SK-MEL-5 (cell line): ENCODE measurements at regions not wholly inside any gene's neighbourhood (a gene's known extent, or its start where the extent isn't known, plus 50 kb on each side); places are given as distances from the start of the nearest gene placed in this dataset.

Experiments
- DNase-seq: peaks from one replicate; pipeline ENCODE4 v3.0.0-alpha.2; 2016; ENCODE audit warnings: low read depth, low spot score
- in situ Hi-C: cut with HindIII; loops from 2 replicates; pipeline ENCODE4 v1.10.0; 2016; ENCODE audit warnings: low sequenced_read_pairs, high pct_unique_total_duplicates, low pct_unique_long_range_greater_than_20kb

- DNase-seq = no peak
- in situ Hi-C loops = no loop called here
These were observed 64.3 kb upstream of the CDKN3 start for GRCh38 chr14:54332490-54332889.

- no peak for DNase-seq
These were observed 63.3 kb upstream of the CDKN3 start for GRCh38 chr14:54333511-54333910.

GRCh38 chr14:54335569-54336155 lies 61.1 kb upstream of the CDKN3 start:
- in situ Hi-C loops = no loop called here
- no peak for DNase-seq

More at GRCh38 chr14:54333511-54333910, 63.3 kb upstream of the CDKN3 start:
- in situ Hi-C loops = no loop called here

- no peak for DNase-seq
- in situ Hi-C loops = no loop called here
These were observed 59.5 kb upstream of the CDKN3 start for GRCh38 chr14:54337314-54337713.

DNA sequence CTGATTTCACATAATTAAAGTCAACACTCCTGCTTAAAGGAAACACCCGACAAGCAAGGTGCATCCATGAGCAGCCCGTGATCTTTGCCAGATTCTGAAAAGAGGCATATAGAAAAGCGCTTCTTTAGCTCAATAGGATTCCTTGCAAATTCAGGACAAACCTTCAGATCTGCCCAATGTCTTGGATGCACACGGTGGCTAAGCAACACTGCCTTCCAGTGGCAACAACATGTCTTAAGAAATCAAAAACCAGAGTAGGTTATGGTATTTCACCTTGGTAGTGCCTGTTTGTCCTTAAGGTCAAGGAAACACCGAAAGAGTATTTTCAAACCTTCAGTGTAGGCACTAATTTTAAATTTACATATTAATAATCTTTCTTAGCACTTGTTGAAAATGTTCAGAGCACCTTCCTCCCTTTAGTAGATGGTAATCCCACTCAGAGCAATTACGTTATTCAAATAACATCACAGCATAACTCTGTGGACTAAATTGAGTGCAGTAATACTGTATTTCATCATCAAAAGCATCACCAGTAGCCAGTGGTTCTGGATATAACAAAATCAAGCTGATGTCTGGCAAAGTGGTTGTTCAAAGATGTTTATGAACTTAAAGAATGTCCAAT lies 58.0 kb upstream of the CDKN3 start:
- in situ Hi-C loops = no loop called here
- peak; percentile 60 for DNase-seq

- in situ Hi-C loops = no loop called here
- DNase-seq = no peak
These were observed 57.0 kb upstream of the CDKN3 start for GRCh38 chr14:54339771-54340170.

GRCh38 chr14:54342806-54343205 lies 54.0 kb upstream of the CDKN3 start:
- DNase-seq = no peak
- in situ Hi-C loops = no loop called here

DNA sequence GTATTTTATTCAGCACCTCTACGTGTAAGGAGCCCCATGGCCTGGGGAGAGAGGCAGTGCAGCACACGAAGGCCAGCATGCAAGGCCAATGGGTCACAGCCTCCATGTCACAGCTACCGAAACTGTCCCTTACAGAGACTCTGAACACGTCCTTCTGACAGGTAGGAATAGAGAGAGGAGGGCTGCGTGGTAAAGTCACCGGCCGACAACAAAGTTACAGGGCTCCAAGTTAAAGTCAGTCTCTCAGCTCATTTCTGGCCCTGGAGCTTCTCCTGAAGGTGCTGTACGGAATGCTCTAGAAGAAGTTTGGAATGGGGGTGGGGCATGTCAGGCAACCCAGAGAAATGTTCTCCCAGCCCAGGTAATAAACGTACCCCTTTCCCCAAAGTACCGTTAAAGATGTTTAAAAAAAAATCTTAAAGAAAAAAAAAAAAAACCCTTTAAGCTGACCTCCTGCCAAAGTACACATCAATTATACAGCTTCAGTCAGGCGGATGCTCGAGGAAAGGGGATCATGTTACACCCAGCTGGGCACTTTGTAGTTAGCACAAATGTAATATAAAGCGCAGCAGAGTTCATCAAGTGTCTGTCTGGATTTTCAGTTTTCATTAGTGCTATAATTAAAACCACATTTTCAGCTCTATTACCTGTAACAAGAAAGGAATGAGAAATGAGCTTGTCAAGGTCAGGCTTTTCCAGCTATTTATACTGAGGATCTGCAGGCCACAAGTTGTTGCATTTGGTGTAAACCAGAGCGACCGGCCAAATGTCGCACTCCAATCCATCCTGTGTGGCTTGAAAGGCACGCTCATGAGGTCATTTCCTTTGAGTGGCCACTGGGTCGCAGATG lies 53.3 kb upstream of the CDKN3 start:
- in situ Hi-C loops = no loop called here
- no peak for DNase-seq

DNA sequence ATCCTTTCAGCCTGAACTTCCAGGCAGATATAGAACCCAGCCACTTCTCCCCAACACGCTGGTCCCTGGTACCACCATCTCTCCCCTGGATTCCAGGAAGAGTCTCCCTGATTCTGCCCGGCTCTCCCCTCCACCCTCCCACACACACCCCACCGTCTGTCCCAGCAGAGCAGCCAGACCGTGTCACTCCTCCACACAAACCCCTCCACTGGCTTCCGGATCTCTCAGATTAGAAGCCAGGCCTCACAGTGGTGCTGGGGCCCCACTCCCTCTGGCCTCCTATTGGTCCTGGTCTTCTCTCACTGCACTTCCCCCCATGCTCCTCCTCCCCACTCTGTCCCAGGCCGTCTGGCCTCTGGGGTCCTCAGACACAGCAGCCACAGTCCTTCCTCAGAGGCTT lies 52.4 kb upstream of the CDKN3 start:
- in situ Hi-C loops = no loop called here

GRCh38 chr14:54346257-54346656 lies 50.5 kb upstream of the CDKN3 start:
- DNase-seq = no peak
- in situ Hi-C loops = no loop called here

More for the DNA sequence above, 52.4 kb upstream of the CDKN3 start:
- no peak for DNase-seq
